Right atrium auricular region (tissue), 2 donors: ENCODE measurements at regions not wholly inside any gene's neighbourhood (a gene's known extent, or its start where the extent isn't known, plus 50 kb on each side); places are given as distances from the start of the nearest gene placed in this dataset.

Source experiments
- DNase-seq: peaks from one replicate; pipeline ENCODE4 v3.0.0-alpha.2; 2019; ENCODE audit warnings: low spot score
- H3K27ac ChIP-seq, 2 donors: fragments of 200-600 bp; sonication (generic); 1 replicate in 1 of 2; 2 replicates in 1 of 2; pipeline ENCODE4 v1.5.1; 2016 to 2019
- H3K27me3 ChIP-seq, 2 donors: fragments of 200-600 bp; sonication (generic); one replicate each; pipeline versions ENCODE4 v1.5.1 to v1.6.0; 2017 to 2019
- H3K36me3 ChIP-seq: fragments of 200-600 bp; sonication (generic); one replicate; pipeline ENCODE4 v1.5.1; 2016
- H3K4me1 ChIP-seq, 2 donors: fragments of 200-600 bp; sonication (generic); one replicate each; pipeline versions ENCODE4 v1.5.1 to v1.6.0; 2017 to 2019
- H3K4me3 ChIP-seq, 2 donors: fragments of 200-600 bp; sonication (generic); 1 replicate in 1 of 2; 2 replicates in 1 of 2; pipeline ENCODE4 v1.5.1; 2017 to 2019; ENCODE audit warnings: mild to moderate bottlenecking in 1 of 2, moderate library complexity in 1 of 2
- H3K9me3 ChIP-seq, 2 donors: fragments of 200-600 bp; sonication (generic); one replicate each; pipeline ENCODE4 v1.5.1; 2019
- CTCF ChIP-seq, 2 donors: fragments of 200-600 bp; sonication (generic); IDR thresholded peaks; one replicate each; pipeline ENCODE4 v1.5.1; 2019; ENCODE audit warnings: antibody characterized with exemption in 2 of 2

GRCh38 chrX:15985937-15986336, 131.3 kb upstream of the AP1S2 start:
- Histone ChIP-seq H3K4me3 (no peak overlapping the region), H3K27me3 (no peaks in the 10 kb centered on the region), H3K4me1 (peaks cover 0 to 4% of the 10 kb centered on the region in 2 donors), H3K9me3 (no peaks in the 10 kb centered on the region), H3K27ac (no peak overlapping the region), H3K36me3 (no peaks in the 10 kb centered on the region)
- no peak for TF ChIP-seq CTCF (IDR thresholded peaks at IDR 0.05)
- DNase-seq = no peak

GRCh38 chrX:15983034-15983433, 128.4 kb upstream of the AP1S2 start:
- H3K9me3 ChIP-seq = no peaks in the 10 kb centered on the region
- no peaks in the 10 kb centered on the region for H3K4me1 ChIP-seq
- no peak overlapping the region for H3K27ac ChIP-seq
- no peak for TF ChIP-seq CTCF (IDR thresholded peaks at IDR 0.05)
- H3K4me3 ChIP-seq = no peak overlapping the region
- no peak for DNase-seq
- H3K36me3 ChIP-seq = no peaks in the 10 kb centered on the region
- no peaks in the 10 kb centered on the region for H3K27me3 ChIP-seq

- Histone ChIP-seq H3K9me3 (no peaks in the 10 kb centered on the region), H3K4me1 (no peaks in the 10 kb centered on the region), H3K4me3 (no peak overlapping the region), H3K27ac (no peak overlapping the region), H3K27me3 (no peaks in the 10 kb centered on the region), H3K36me3 (no peaks in the 10 kb centered on the region)
- no peak for TF ChIP-seq CTCF (IDR thresholded peaks at IDR 0.05)
- no peak for DNase-seq
Measured at GRCh38 chrX:15977644-15978043, 123.0 kb upstream of the AP1S2 start.

GRCh38 chrX:15976396-15976795, 121.8 kb upstream of the AP1S2 start:
- no peaks in the 10 kb centered on the region for H3K27me3 ChIP-seq
- H3K4me1 ChIP-seq = no peaks in the 10 kb centered on the region
- no peak overlapping the region for H3K27ac ChIP-seq
- no peaks in the 10 kb centered on the region for H3K9me3 ChIP-seq
- no peak for TF ChIP-seq CTCF (IDR thresholded peaks at IDR 0.05)
- DNase-seq = no peak
- no peak overlapping the region for H3K4me3 ChIP-seq
- H3K36me3 ChIP-seq = no peaks in the 10 kb centered on the region

GRCh38 chrX:15973946-15974345, 119.3 kb upstream of the AP1S2 start:
- Histone ChIP-seq H3K27me3 (no peaks in the 10 kb centered on the region), H3K4me1 (no peaks in the 10 kb centered on the region), H3K9me3 (no peaks in the 10 kb centered on the region), H3K4me3 (no peak overlapping the region), H3K36me3 (no peaks in the 10 kb centered on the region), H3K27ac (no peak overlapping the region)
- no peak for TF ChIP-seq CTCF (IDR thresholded peaks at IDR 0.05)
- DNase-seq = no peak

- DNase-seq = no peak
- TF ChIP-seq CTCF (IDR thresholded peaks at IDR 0.05) = peak; percentile 12 to 61
- H3K27me3 ChIP-seq = no peaks in the 10 kb centered on the region
- H3K4me3 ChIP-seq = no peak overlapping the region
- no peaks in the 10 kb centered on the region for H3K4me1 ChIP-seq
- H3K27ac ChIP-seq = no peak overlapping the region
- no peaks in the 10 kb centered on the region for H3K36me3 ChIP-seq
- no peaks in the 10 kb centered on the region for H3K9me3 ChIP-seq
Measured at GRCh38 chrX:15973299-15973698, 118.7 kb upstream of the AP1S2 start.
